ENCODE measurements at regions not wholly inside any gene's neighbourhood (a gene's known extent, or its start where the extent isn't known, plus 50 kb on each side); places are given as distances from the start of the nearest gene placed in this dataset.

DNA sequence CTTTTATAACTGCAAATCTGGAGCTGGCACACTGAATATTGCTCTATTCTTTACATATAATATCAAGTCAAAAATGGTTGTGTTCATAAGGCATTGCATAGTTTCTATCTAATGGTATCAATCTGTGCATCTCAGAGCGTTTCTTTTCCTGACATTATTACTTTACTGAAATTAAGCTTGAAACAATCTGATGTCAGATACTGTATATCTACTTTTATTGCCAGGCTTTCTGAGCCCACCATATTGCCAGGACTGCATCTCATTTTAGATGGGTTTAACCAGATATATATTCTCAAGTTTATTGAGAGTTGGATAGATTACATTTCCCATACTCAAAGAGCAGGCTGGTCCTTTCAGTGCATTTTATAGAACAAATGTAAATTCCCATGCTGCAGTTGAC is 122.7 kb upstream of the MEIS2 start:
- ATAC-seq (no peak), DNase-seq (no peak)
- no peak overlapping the region for H3K4me3 ChIP-seq
- no peak overlapping the region for H3K27ac ChIP-seq
- H3K36me3 ChIP-seq (replicated peaks in 1 of 2; ENCODE audit: insufficient read depth in 1 of 2, low read depth in 2 of 2) = no peaks in the 10 kb centered on the region
- H3K9me3 ChIP-seq = no peaks in the 10 kb centered on the region
- 70 to 84% methylated on average over 1 of the region's 1 CpG for WGBS, 2 donors
- intact Hi-C loops (cut with DNase I) = no loop called here
- H3K4me1 ChIP-seq = no peaks in the 10 kb centered on the region
- no peaks in the 10 kb centered on the region for H3K27me3 ChIP-seq
- TF ChIP-seq, protein P1, sequence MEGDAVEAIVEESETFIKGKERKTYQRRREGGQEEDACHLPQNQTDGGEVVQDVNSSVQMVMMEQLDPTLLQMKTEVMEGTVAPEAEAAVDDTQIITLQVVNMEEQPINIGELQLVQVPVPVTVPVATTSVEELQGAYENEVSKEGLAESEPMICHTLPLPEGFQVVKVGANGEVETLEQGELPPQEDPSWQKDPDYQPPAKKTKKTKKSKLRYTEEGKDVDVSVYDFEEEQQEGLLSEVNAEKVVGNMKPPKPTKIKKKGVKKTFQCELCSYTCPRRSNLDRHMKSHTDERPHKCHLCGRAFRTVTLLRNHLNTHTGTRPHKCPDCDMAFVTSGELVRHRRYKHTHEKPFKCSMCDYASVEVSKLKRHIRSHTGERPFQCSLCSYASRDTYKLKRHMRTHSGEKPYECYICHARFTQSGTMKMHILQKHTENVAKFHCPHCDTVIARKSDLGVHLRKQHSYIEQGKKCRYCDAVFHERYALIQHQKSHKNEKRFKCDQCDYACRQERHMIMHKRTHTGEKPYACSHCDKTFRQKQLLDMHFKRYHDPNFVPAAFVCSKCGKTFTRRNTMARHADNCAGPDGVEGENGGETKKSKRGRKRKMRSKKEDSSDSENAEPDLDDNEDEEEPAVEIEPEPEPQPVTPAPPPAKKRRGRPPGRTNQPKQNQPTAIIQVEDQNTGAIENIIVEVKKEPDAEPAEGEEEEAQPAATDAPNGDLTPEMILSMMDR (IDR thresholded peaks at IDR 0.05) = no peak
- TF ChIP-seq POLR2A (IDR thresholded peaks at IDR 0.05) = no peak

DNA sequence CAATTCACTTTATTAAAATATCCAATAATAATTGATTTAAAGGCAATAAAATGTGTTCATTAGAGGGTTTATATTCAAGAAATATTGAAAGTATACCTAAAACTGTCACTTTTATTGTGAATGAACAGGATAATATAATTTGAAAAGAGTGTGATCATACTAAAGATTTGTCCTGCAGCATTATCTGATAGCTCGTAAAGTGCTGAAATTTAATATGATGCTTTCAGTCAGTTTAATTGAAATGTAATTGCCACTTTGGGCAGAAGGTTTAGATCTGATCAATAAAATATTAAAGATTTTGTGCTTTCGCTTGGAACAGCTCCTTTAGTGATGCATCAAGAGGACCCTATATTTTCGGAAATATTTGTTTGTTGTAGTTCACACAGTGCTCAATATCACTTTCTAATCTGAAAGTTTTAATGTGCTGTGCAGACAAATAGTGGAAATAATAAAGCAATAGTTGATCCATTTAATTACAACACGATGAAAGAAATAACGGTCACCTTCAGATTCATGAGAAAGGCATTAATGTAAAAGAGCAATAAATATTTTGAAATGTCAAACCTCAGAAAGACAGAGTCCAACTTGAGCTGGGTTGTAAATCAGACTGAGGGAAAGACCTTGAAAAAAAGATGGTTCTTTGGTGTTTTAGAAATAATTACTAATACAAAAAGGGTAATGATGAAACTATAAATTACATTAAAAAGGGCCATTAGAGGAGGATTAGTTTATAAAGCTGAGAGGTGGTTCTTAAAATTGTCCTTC is 129.7 kb upstream of the MEIS2 start:
- DNase-seq (no peak), ATAC-seq (no peak)
- H3K27ac ChIP-seq = no peak overlapping the region
- H3K27me3 ChIP-seq = no peaks in the 10 kb centered on the region
- no peaks in the 10 kb centered on the region for H3K4me1 ChIP-seq
- intact Hi-C loops (cut with DNase I) = no loop called here
- no peak overlapping the region for H3K4me3 ChIP-seq
- peaks cover 0 to 3% (median 0%) of the 10 kb centered on the region in 3 donors for H3K9me3 ChIP-seq
- TF ChIP-seq POLR2A (IDR thresholded peaks at IDR 0.05) = no peak
- TF ChIP-seq, protein P1 (IDR thresholded peaks at IDR 0.05) = no peak
- WGBS, 2 donors = 71 to 77% methylated on average over 5 of the region's 5 CpGs
- H3K36me3 ChIP-seq (replicated peaks in 1 of 2; ENCODE audit: insufficient read depth in 1 of 2, low read depth in 2 of 2) = no peaks in the 10 kb centered on the region

DNA sequence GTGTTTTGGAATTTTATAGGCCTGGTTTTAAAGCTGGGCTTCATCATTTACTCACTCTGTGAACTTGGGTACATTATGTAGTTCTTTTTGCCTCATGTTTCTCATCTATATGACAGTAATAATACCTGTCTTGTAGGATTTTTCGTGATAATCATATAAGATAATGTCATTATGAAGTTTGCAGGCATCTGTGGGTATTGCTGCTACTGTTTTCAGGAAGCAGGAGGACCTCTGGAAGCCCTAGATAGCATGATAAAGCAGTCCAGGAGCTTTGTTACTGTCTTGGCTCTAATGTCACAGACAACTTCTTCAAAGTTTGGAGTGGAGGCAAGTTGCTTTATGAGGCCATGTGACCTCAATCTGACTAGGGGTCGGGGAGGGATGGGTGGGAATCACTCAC is 145.0 kb upstream of the MEIS2 start:
- no peaks in the 10 kb centered on the region for H3K9me3 ChIP-seq
- 31 to 34% methylated on average over 2 of the region's 2 CpGs for WGBS, 2 donors
- no peaks in the 10 kb centered on the region for H3K36me3 ChIP-seq (replicated peaks in 1 of 2; ENCODE audit: insufficient read depth in 1 of 2, low read depth in 2 of 2)
- intact Hi-C loops (cut with DNase I) = no loop called here
- no peak overlapping the region for H3K27ac ChIP-seq
- H3K27me3 ChIP-seq = no peaks in the 10 kb centered on the region
- no peak for TF ChIP-seq POLR2A (IDR thresholded peaks at IDR 0.05)
- TF ChIP-seq, protein P1 (IDR thresholded peaks at IDR 0.05) = no peak
- ATAC-seq (no peak), DNase-seq (no peak)
- no peak overlapping the region for H3K4me3 ChIP-seq
- H3K4me1 ChIP-seq = peaks cover 6% of the 10 kb centered on the region

DNA sequence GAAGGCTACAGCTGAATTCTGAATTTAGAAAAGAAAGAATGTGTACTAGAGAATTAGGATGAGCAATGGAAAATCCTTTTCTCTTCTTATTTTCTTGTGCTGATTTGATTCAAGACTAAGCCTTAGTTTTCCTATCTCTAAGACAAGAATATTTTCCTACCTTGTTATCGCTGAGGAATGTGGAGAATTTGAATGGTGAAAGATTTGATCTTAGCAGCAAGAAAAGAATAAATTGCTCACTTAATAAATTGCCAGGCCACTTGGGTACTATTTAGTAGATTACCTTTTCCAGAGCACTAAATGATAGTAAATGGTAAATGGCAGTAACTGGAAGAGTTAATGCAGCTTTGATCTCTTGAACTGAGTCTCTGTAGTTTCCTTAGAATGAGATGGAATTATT is 145.7 kb upstream of the MEIS2 start:
- ATAC-seq = no peak
- Histone ChIP-seq H3K4me3 (no peak overlapping the region), H3K27ac (no peak overlapping the region), H3K4me1 (peaks cover 6% of the 10 kb centered on the region), H3K9me3 (no peaks in the 10 kb centered on the region), H3K27me3 (no peaks in the 10 kb centered on the region), H3K36me3 (replicated peaks in 1 of 2; ENCODE audit: insufficient read depth in 1 of 2, low read depth in 2 of 2) (no peaks in the 10 kb centered on the region)
- TF ChIP-seq POLR2A (IDR thresholded peaks at IDR 0.05) = no peak
- TF ChIP-seq, protein P1 (IDR thresholded peaks at IDR 0.05) = no peak
- no peak for DNase-seq
- intact Hi-C loops (cut with DNase I) = no loop called here
- 44 to 64% methylated on average over 1 of the region's 1 CpG for WGBS, 2 donors

DNA sequence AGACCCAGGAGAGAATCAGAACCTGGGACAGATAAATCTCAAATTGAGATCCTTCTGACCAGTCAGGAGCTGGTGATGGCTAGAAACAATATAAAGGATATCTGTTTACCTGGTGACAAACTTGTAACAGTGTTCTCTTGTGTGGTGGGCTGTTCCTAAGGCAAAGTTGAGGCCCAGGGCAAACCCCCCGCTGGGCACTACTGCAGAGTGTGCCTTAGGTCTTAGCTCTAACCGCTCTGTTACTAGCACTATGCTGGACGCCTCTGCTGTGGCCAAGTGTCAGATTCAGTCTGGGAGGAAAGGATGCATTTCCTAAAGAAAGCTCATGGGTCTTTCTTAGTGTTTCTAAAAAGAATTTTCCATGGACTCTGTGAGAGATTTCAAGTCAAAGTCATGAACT is 146.5 kb upstream of the MEIS2 start:
- Histone ChIP-seq H3K36me3 (replicated peaks in 1 of 2; ENCODE audit: insufficient read depth in 1 of 2, low read depth in 2 of 2) (no peaks in the 10 kb centered on the region), H3K4me3 (no peak overlapping the region), H3K4me1 (peaks cover 6% of the 10 kb centered on the region), H3K27me3 (no peaks in the 10 kb centered on the region), H3K27ac (no peak overlapping the region), H3K9me3 (no peaks in the 10 kb centered on the region)
- intact Hi-C loops (cut with DNase I) = no loop called here
- TF ChIP-seq POLR2A (IDR thresholded peaks at IDR 0.05) = no peak
- WGBS, 2 donors = 96 to 100% methylated on average over 3 of the region's 3 CpGs
- ATAC-seq = no peak
- DNase-seq = no peak
